Ovary (tissue), 7 donors: ENCODE measurements at regions not wholly inside any gene's neighbourhood (a gene's known extent, or its start where the extent isn't known, plus 50 kb on each side); places are given as distances from the start of the nearest gene placed in this dataset.

Experiments
- DNase-seq, 5 donors: peaks; one replicate each; pipeline ENCODE4 v3.0.0-alpha.2; 2019 to 2020
- H3K27ac ChIP-seq, 2 donors: fragments of 200-600 bp; one replicate each; pipeline versions ENCODE4 v1.5.1 to v1.8.0; 2019 to 2022
- H3K27me3 ChIP-seq: fragments of 200-600 bp; one replicate; pipeline ENCODE4 v1.8.0; 2022
- H3K36me3 ChIP-seq: fragments of 200-600 bp; sonication (generic); one replicate; pipeline ENCODE4 v1.5.1; 2019
- H3K4me1 ChIP-seq: one replicate; pipeline ENCODE4 v1.8.1; 2013; ENCODE audit warnings: mild to moderate bottlenecking, moderate library complexity; ENCODE audit not compliant: insufficient read depth
- H3K4me3 ChIP-seq: fragments of 200-600 bp; sonication (generic); one replicate; pipeline ENCODE4 v1.5.1; 2017
- H3K9me3 ChIP-seq, 2 donors: fragments of 200-600 bp in 1 of 2; sonication (generic) in 1 of 2; one replicate each; pipeline versions ENCODE4 v1.5.1 to v1.8.1; 2013 to 2019; ENCODE audit warnings: mild to moderate bottlenecking in 1 of 2, moderate library complexity in 1 of 2
- CTCF ChIP-seq, 3 donors: fragments of 450-650 bp in 2 of 3; fragments of 200-600 bp in 1 of 3; IDR thresholded peaks; one replicate each; pipeline versions ENCODE4 v1.5.1 to v1.8.0; 2016 to 2022; ENCODE audit warnings: antibody characterized with exemption in 3 of 3, mild to moderate bottlenecking in 1 of 3
- EP300 ChIP-seq: sonication (generic); formaldehyde crosslinking; IDR thresholded peaks from one replicate; pipeline ENCODE4 v1.6.1; 2017; ENCODE audit warnings: antibody characterized with exemption
- POLR2A ChIP-seq: fragments of 450-650 bp; IDR thresholded peaks from one replicate; pipeline ENCODE4 v1.6.1; 2017; ENCODE audit warnings: antibody characterized with exemption, mild to moderate bottlenecking, moderate library complexity
- WGBS, 3 donors: extraction: QIAGEN DNeasy Blood & Tissue Kit in 1 of 3; methylation state at CpG; one replicate each; pipeline versions ENCODE4 v1.1.5 to v1.1.7; 2013 to 2017; 5-methylcytosine and 5-hydroxymethylcytosine counted together
- intact Hi-C, 4 donors: fragments of 100-400 bp; cut with DNase I; formaldehyde crosslinking; loops; one replicate each; pipeline versions ENCODE4 v1.11.0 to v1.15.1; 2022 to 2023
- donor health status: DM: no; HTN: no; CAD: no; lungs with moderate emphysema.
- donor health status: DM: no; HTN: no; CAD: no.
- donor health status: Bipolar disorder and iron deficiency.
- donor health status: DM: no; HTN: no; CAD: no.
- donor health status: DM: yes; HTN: yes; CAD: no.

GRCh38 chr4:124282301-124282898, 430.1 kb downstream of the ANKRD50 start:
- no peak for DNase-seq
- Histone ChIP-seq H3K27me3 (no peaks in the 10 kb centered on the region), H3K36me3 (no peaks in the 10 kb centered on the region), H3K4me1 (no peaks in the 10 kb centered on the region), H3K4me3 (no peak overlapping the region), H3K27ac (no peak overlapping the region), H3K9me3 (no peaks in the 10 kb centered on the region)
- intact Hi-C loops, result no loop called here
- 54 to 69% (median 62%) methylated on average over 4 of the region's 4 CpGs for WGBS, 3 donors
- TF ChIP-seq EP300 (no peak), CTCF (IDR thresholded peaks at IDR 0.05) (no peak), POLR2A (no peak)

- H3K27ac ChIP-seq, result no peak overlapping the region
- no peak overlapping the region for H3K4me3 ChIP-seq
- TF ChIP-seq CTCF (IDR thresholded peaks at IDR 0.05), result no peak
- TF ChIP-seq POLR2A, result no peak
- no peak for TF ChIP-seq EP300
- intact Hi-C loops, result no loop called here
- no peaks in the 10 kb centered on the region for H3K9me3 ChIP-seq
- 56 to 70% (median 59%) methylated on average over 2 of the region's 2 CpGs for WGBS, 3 donors
- DNase-seq, result no peak
- H3K4me1 ChIP-seq, result no peaks in the 10 kb centered on the region
- no peaks in the 10 kb centered on the region for H3K27me3 ChIP-seq
- no peaks in the 10 kb centered on the region for H3K36me3 ChIP-seq
These were observed 423.6 kb downstream of the ANKRD50 start for GRCh38 chr4:124288706-124289486.

GRCh38 chr4:124290678-124291077, 421.9 kb downstream of the ANKRD50 start:
- DNase-seq, result no peak
- intact Hi-C loops, result no loop called here
- Histone ChIP-seq H3K4me1 (no peaks in the 10 kb centered on the region), H3K27me3 (no peaks in the 10 kb centered on the region), H3K36me3 (no peaks in the 10 kb centered on the region), H3K27ac (no peak overlapping the region), H3K9me3 (no peaks in the 10 kb centered on the region), H3K4me3 (no peak overlapping the region)
- WGBS, 3 donors, result 94 to 97% (median 95%) methylated on average over 1 of the region's 1 CpG
- TF ChIP-seq EP300, result no peak
- TF ChIP-seq POLR2A, result no peak
- TF ChIP-seq CTCF (IDR thresholded peaks at IDR 0.05), result no peak

GRCh38 chr4:124295413-124295812, 417.1 kb downstream of the ANKRD50 start:
- no peak for DNase-seq
- Histone ChIP-seq H3K4me1 (no peaks in the 10 kb centered on the region), H3K9me3 (no peaks in the 10 kb centered on the region), H3K36me3 (no peaks in the 10 kb centered on the region), H3K27ac (no peak overlapping the region), H3K4me3 (no peak overlapping the region), H3K27me3 (no peaks in the 10 kb centered on the region)
- intact Hi-C loops, result no loop called here
- WGBS, 3 donors, result 93 to 100% (median 94%) methylated on average over 1 of the region's 1 CpG
- TF ChIP-seq EP300, result no peak
- TF ChIP-seq POLR2A, result no peak
- TF ChIP-seq CTCF (IDR thresholded peaks at IDR 0.05), result no peak
